HUES64 (cell line): ENCODE measurements at regions not wholly inside any gene's neighbourhood (a gene's known extent, or its start where the extent isn't known, plus 50 kb on each side); places are given as distances from the start of the nearest gene placed in this dataset.

Experiments used
- H3K27ac ChIP-seq: 2 replicates; pipeline ENCODE4 v1.7.0; 2013; ENCODE audit warnings: low read depth, low read length, inconsistent platforms
- H3K27me3 ChIP-seq: 2 replicates; pipeline ENCODE4 v1.6.1; 2013; ENCODE audit warnings: mild to moderate bottlenecking, low read length; ENCODE audit not compliant: insufficient read depth
- H3K36me3 ChIP-seq: 2 replicates; pipeline ENCODE4 v1.6.1; 2013; ENCODE audit warnings: mild to moderate bottlenecking, low read length; ENCODE audit not compliant: insufficient read depth
- H3K4me1 ChIP-seq: 2 replicates; pipeline ENCODE4 v1.6.1; 2013; ENCODE audit warnings: mild to moderate bottlenecking, low read length, moderate library complexity; ENCODE audit not compliant: insufficient read depth
- H3K4me3 ChIP-seq: 2 replicates; pipeline ENCODE4 v1.5.1; 2013; ENCODE audit warnings: mild to moderate bottlenecking, low read length, moderate library complexity
- H3K9ac ChIP-seq: 2 replicates; pipeline ENCODE4 v1.6.1; 2013; ENCODE audit warnings: mild to moderate bottlenecking, low read depth, low read length
- H3K9me3 ChIP-seq: 2 replicates; pipeline ENCODE4 v1.6.1; 2013; ENCODE audit warnings: low read depth, low read length; ENCODE audit not compliant: insufficient read depth
- WGBS: fragments of 150-250, 120-280 bp; methylation state at CpG from one replicate; pipeline ENCODE4 v1.1.7; 2013; ENCODE audit warnings: missing lambda C conversion rate; 5-methylcytosine and 5-hydroxymethylcytosine counted together

DNA sequence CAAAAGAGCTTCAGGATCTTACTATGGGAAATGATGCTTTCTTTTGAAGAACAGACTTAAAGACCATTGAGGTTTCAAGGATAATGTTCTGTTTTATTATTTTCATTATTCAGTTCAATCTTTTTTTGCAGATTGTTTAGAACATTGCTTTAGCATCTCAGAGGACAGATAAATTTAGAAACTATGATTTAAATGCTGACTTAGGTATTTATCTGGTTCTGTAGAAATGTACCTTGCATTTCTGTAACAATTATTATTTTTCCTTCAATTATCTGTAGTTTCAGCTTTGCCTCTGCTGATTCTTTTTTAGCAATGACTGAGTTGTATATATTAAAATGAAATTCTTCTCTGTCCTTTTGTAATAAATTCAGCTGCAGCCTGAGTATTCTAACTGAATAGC, 205.4 kb upstream of the PCSK2 start:
- no peaks in the 10 kb centered on the region for H3K27me3 ChIP-seq
- no peak overlapping the region for H3K27ac ChIP-seq
- H3K4me1 ChIP-seq: peaks cover 40% of the 10 kb centered on the region
- no peaks in the 10 kb centered on the region for H3K36me3 ChIP-seq
- H3K9ac ChIP-seq: no peak overlapping the region
- 0 out of 2 replicates have a peak, but pooled peaks cover 3% of the 10 kb centered on the region for H3K9me3 ChIP-seq
- no peak overlapping the region for H3K4me3 ChIP-seq

DNA sequence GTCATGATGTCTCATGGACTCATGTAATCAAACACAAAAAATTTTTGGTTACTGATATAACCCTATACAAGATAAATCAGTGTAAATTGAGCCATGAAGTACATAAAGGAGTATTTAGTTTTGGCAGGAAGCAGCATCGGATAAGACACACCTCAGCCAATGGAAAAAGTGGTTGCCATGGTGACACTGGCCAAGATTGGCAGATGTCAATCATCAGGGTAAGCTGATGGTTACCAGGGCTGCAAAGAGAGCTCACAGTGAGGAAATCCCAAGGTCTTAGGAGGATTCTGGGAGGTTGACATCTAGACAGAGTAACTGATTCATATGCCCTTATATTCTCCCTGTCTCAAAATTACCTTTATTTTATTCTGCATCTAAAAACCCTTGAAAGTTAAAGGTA, 203.8 kb upstream of the PCSK2 start:
- Histone ChIP-seq H3K27me3 (no peaks in the 10 kb centered on the region), H3K4me3 (no peak overlapping the region), H3K9ac (no peak overlapping the region), H3K27ac (peak overlapping the region; percentile 83; the same call in 1 of the 2 replicates), H3K4me1 (peaks cover 31% of the 10 kb centered on the region), H3K36me3 (no peaks in the 10 kb centered on the region), H3K9me3 (peaks cover 6% of the 10 kb centered on the region; the same call in 1 of the 2 replicates)
- 87% methylated on average over 1 of the region's 1 CpG for WGBS

DNA sequence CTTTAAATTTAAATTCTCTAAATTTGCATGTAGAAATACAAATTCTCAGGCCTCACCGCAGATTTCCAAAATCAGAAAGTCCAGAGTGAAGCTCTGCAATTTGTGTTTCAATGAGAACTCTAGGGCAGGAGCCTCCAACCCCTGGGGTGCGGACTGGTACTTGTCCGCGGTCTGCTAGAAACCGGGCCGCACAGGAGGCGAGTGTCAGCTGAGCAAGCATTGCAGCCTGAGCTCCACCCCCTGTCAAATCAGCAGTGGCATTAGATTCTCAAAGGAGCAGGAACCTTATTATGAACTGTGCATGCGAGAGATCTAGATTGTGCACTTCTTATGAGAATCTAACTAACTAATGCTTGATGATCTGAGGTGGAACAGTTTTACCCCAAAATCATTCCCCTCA, 203.0 kb upstream of the PCSK2 start:
- Histone ChIP-seq H3K36me3 (no peaks in the 10 kb centered on the region), H3K9me3 (peaks cover 13% of the 10 kb centered on the region; the same call in 1 of the 2 replicates), H3K4me3 (peak overlapping the region; percentile 20), H3K4me1 (peaks cover 31% of the 10 kb centered on the region), H3K27ac (peak overlapping the region; percentile 83), H3K27me3 (no peaks in the 10 kb centered on the region), H3K9ac (peak overlapping the region; percentile 31; the same call in 1 of the 2 replicates)
- WGBS: 12% methylated on average over 8 of the region's 8 CpGs

DNA sequence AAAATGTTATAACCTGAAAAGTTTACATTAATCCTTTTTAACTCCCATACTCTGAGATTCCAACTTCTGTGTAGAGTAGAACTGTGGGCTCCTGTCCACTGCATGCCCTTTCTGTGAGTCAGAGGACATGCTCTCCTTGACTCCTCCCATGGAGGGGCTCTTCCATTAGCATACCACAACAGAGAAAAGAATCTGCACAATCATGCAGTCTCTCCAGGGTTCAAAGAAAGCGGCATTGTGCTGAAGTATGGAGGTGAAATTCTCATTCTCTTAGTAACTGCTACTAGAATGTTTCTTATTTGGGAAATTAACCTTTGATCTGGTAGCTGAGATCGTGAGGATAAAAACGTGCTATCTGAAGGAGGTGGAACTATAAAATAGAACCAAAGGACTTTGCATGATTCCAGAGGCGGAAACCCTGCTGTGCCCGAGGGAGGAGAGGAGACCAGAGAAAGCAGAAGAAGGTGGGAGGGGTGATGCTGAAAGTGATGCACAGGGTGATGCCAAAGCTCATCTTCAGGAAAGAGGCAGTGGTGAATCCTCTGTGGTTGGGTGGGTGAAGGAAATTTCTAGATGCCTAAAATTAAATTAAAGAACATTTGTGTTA, 202.2 kb upstream of the PCSK2 start:
- Histone ChIP-seq H3K27ac (peak overlapping the region; percentile 83), H3K9ac (peak overlapping the region; percentile 31; the same call in 1 of the 2 replicates), H3K36me3 (no peaks in the 10 kb centered on the region), H3K4me1 (peaks cover 31% of the 10 kb centered on the region), H3K4me3 (peak overlapping the region; percentile 20; the same call in 1 of the 2 replicates), H3K9me3 (peaks cover 13% of the 10 kb centered on the region; the same call in 1 of the 2 replicates), H3K27me3 (no peaks in the 10 kb centered on the region)
- WGBS: 15% methylated on average over 5 of the region's 5 CpGs

DNA sequence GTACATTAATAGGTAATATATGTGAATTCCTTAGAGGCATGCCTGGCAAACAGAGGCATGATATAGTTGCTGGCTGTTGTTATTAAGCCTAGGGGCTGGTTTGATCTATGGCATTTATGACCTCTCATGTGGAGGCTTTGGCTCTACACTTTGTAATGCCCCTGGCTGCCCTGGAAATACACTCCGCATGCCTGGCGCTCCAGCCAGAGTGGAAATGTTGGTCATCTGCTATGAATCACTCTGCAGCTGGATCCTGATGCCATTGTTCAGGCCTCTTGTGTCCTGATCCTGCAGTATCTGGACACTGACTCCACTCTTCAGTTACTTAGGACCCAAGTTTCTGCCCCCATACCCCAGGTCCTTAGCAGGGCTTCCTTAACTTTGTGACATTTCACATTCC, 200.5 kb upstream of the PCSK2 start:
- Histone ChIP-seq H3K4me1 (peaks cover 31% of the 10 kb centered on the region), H3K27ac (no peak overlapping the region), H3K4me3 (no peak overlapping the region), H3K36me3 (no peaks in the 10 kb centered on the region), H3K27me3 (no peaks in the 10 kb centered on the region), H3K9ac (no peak overlapping the region), H3K9me3 (peaks cover 13% of the 10 kb centered on the region; the same call in 1 of the 2 replicates)
- 95% methylated on average over 2 of the region's 2 CpGs for WGBS

DNA sequence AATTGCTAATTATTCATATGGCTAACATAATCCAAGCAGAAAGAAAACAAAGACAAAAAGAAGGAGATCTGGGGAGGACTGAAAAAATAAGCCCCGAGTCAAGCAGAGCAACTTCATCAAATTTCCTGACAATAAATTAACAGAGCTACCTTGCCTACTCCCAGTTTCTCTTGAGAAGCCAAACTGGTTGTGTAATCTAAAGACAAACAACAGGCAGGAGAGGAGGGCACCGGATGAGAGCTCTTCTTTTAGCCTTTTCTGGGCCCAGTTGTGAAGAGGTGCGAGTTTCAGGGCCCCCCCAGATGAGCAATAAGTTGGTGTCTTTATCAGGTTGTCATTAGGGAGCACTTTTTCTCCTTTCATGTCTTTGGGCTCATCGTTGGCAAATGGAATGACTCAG, 197.1 kb upstream of the PCSK2 start:
- Histone ChIP-seq H3K27ac (no peak overlapping the region), H3K27me3 (no peaks in the 10 kb centered on the region), H3K9me3 (peaks cover 13% of the 10 kb centered on the region; the same call in 1 of the 2 replicates), H3K4me1 (peaks cover 12% of the 10 kb centered on the region; the same call in 1 of the 2 replicates), H3K4me3 (no peak overlapping the region), H3K9ac (no peak overlapping the region), H3K36me3 (no peaks in the 10 kb centered on the region)
- WGBS: 85% methylated on average over 4 of the region's 4 CpGs

DNA sequence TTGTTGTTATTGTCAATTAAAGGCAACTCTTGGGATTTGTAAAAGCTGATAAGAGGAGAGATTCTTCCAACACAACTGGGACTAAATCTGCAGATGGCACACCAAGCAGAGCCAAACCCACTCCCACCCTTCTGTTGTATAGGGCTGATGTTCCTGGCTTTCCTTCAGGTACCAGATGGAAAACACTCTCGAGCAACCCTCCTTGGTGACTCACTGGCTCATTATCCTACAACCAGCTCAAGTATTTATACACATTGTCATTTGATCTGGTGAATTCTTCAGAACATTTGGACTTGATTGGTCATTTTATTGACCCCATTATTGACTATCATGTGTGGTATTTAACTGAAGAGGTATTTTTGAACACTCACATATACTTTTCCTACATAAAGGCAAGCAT, 190.3 kb upstream of the PCSK2 start:
- Histone ChIP-seq H3K27ac (no peak overlapping the region), H3K9me3 (no peaks in the 10 kb centered on the region), H3K9ac (no peak overlapping the region), H3K36me3 (no peaks in the 10 kb centered on the region), H3K4me1 (0 out of 2 replicates have a peak, but pooled peaks cover 5% of the 10 kb centered on the region), H3K27me3 (no peaks in the 10 kb centered on the region), H3K4me3 (no peak overlapping the region)
- WGBS: 100% methylated on average over 1 of the region's 1 CpG

DNA sequence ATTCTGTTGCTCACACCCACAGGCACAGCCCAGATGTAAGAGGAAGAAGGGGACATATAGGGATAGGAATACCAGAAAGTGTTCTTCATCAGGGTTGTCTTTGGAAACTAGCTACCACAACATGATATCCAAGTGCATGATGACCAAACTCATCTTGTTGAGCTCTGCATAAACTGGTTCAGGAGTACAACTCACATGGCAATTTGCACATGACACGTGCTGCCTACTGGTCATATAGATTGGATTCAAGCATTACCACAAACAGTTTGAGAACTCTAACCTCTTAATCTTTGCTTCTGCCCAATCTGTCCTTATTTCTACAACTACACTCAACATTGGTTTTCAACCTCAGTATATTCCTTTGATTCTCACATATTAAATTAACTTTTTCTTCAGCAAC, 184.7 kb upstream of the PCSK2 start:
- no peak overlapping the region for H3K4me3 ChIP-seq
- WGBS: 88% methylated on average over 1 of the region's 1 CpG

DNA sequence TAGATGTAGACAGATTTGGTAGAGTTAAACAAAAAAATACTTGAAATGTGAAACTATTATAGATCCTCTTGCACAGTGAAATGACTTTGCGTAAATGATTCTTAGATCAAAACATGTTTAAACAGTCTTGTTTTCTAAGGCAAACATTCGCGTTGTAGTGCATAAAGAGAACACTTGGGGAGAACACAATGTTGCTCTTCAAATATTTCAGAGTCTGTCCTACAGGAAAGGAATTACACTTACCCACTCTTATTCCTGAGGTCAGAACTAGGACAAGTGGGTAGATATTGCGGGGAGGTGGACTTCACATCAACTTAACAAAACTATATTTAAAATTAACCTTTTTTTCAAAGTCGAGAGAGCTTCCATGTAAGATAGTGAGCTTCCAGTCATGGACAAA, 183.5 kb upstream of the PCSK2 start:
- Histone ChIP-seq H3K27me3 (no peaks in the 10 kb centered on the region), H3K9me3 (no peaks in the 10 kb centered on the region), H3K9ac (no peak overlapping the region), H3K36me3 (no peaks in the 10 kb centered on the region), H3K27ac (no peak overlapping the region), H3K4me1 (0 out of 2 replicates have a peak, but pooled peaks cover 5% of the 10 kb centered on the region), H3K4me3 (no peak overlapping the region)
- 96% methylated on average over 4 of the region's 5 CpGs for WGBS

More for the DNA sequence above, 184.7 kb upstream of the PCSK2 start:
- H3K4me1 ChIP-seq: 0 out of 2 replicates have a peak, but pooled peaks cover 5% of the 10 kb centered on the region
- H3K9me3 ChIP-seq: no peaks in the 10 kb centered on the region
- no peak overlapping the region for H3K9ac ChIP-seq
- no peaks in the 10 kb centered on the region for H3K36me3 ChIP-seq
- no peak overlapping the region for H3K27ac ChIP-seq
- no peaks in the 10 kb centered on the region for H3K27me3 ChIP-seq

DNA sequence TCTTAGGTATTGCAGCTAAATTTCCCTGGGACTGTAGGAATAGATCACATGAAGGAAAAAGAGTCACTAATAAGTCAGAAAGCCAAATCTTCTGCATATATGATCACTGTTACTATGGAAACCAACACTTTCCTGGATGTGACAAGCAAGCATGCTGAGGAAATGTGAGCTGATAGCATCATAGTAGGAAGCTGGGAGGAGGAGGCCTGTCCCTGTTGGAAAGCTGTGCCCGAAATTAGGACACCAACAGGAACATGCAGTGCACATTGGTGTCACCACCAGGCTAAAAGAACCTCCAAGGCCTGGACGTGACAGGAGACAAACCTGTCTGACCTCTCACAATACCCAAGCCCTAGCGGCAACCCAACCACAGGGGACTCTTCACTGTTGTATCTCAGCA, 181.9 kb upstream of the PCSK2 start:
- Histone ChIP-seq H3K27me3 (no peaks in the 10 kb centered on the region), H3K36me3 (no peaks in the 10 kb centered on the region), H3K4me3 (no peak overlapping the region), H3K9ac (no peak overlapping the region), H3K4me1 (0 out of 2 replicates have a peak, but pooled peaks cover 5% of the 10 kb centered on the region), H3K27ac (no peak overlapping the region), H3K9me3 (no peaks in the 10 kb centered on the region)
- 91% methylated on average over 3 of the region's 3 CpGs for WGBS

DNA sequence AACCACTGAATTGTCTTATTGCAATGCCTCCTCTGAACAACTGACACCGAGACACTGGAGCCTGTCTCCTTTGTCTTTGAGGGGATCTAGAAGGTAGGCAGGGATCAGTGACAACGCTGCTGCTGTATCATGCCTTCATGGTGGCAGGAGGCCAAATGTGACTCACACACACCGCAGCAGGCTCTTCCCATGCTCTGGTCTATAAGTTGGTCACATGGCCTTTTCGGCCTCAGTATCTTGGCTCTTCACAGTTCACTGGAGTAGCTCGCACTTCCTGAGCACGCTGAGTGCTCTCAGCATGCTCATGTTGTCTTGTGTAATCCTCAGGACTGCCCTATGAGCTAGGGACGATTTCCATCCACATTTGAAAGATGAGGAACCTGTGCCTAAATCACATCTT, 167.4 kb upstream of the PCSK2 start:
- no peaks in the 10 kb centered on the region for H3K36me3 ChIP-seq
- no peak overlapping the region for H3K27ac ChIP-seq
- peaks cover 7% of the 10 kb centered on the region; the same call in 1 of the 2 replicates for H3K9me3 ChIP-seq
- H3K4me1 ChIP-seq: no peaks in the 10 kb centered on the region
- H3K27me3 ChIP-seq: no peaks in the 10 kb centered on the region
- no peak overlapping the region for H3K4me3 ChIP-seq
- H3K9ac ChIP-seq: no peak overlapping the region
- WGBS: 93% methylated on average over 7 of the region's 7 CpGs
